ENCODE measurements at regions not wholly inside any gene's neighbourhood (a gene's known extent, or its start where the extent isn't known, plus 50 kb on each side); places are given as distances from the start of the nearest gene placed in this dataset.

DNA sequence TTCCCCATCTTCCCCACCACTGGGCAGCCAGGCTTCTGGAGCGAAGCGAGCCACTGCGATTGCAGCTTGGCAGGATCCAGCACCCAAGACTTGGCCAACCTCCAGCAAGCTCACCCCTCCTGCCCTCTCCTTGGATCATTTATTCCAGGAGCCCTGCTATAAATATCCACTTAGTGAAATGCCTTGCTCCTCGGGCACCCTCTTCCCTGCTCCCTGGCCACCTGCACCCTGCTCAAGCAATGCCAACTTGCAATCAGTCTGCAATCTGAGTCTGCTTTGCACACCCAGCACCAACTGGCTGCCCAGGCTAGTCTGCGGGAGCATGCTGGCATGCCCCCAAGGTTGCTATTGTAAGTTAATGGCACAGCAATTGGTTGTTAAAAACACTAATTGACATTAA, 666.0 kb downstream of the MED13L start:
- TF ChIP-seq EZH2 (IDR thresholded peaks at IDR 0.05; ENCODE audit: borderline replicate concordance) = no peak
- TF ChIP-seq, protein P1, sequence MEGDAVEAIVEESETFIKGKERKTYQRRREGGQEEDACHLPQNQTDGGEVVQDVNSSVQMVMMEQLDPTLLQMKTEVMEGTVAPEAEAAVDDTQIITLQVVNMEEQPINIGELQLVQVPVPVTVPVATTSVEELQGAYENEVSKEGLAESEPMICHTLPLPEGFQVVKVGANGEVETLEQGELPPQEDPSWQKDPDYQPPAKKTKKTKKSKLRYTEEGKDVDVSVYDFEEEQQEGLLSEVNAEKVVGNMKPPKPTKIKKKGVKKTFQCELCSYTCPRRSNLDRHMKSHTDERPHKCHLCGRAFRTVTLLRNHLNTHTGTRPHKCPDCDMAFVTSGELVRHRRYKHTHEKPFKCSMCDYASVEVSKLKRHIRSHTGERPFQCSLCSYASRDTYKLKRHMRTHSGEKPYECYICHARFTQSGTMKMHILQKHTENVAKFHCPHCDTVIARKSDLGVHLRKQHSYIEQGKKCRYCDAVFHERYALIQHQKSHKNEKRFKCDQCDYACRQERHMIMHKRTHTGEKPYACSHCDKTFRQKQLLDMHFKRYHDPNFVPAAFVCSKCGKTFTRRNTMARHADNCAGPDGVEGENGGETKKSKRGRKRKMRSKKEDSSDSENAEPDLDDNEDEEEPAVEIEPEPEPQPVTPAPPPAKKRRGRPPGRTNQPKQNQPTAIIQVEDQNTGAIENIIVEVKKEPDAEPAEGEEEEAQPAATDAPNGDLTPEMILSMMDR (IDR thresholded peaks at IDR 0.05; ENCODE audit: poor library complexity) = no peak
- TF ChIP-seq EZH2phosphoT487 (IDR thresholded peaks at IDR 0.05; ENCODE audit: low read depth, severe bottlenecking, unreplicated experiment) = no peak

All from hepatocyte (in vitro differentiated cells).